Lower lobe of right lung (tissue), 2 donors: ENCODE measurements at regions not wholly inside any gene's neighbourhood (a gene's known extent, or its start where the extent isn't known, plus 50 kb on each side); places are given as distances from the start of the nearest gene placed in this dataset.

Source experiments
- ATAC-seq, 2 donors: fragments of 200-7000 bp; cut with Tn5 transposase; one replicate each; pipeline ENCODE4 v1.9.1; 2020 to 2022; ENCODE audit warnings: mild to moderate bottlenecking in 2 of 2, moderate library complexity in 2 of 2
- DNase-seq: peaks from one replicate; pipeline ENCODE4 v3.0.0-alpha.2; 2020
- H3K27ac ChIP-seq: fragments of 200-600 bp; one replicate; pipeline ENCODE4 v1.8.0; 2022
- H3K27me3 ChIP-seq: fragments of 200-600 bp; one replicate; pipeline ENCODE4 v1.8.0; 2022; ENCODE audit warnings: low read depth
- H3K36me3 ChIP-seq: fragments of 200-600 bp; one replicate; pipeline ENCODE4 v1.8.0; 2022; ENCODE audit warnings: mild to moderate bottlenecking
- H3K4me1 ChIP-seq: fragments of 200-600 bp; one replicate; pipeline ENCODE4 v1.8.0; 2022
- H3K4me3 ChIP-seq: fragments of 200-600 bp; one replicate; pipeline ENCODE4 v1.8.0; 2022; ENCODE audit warnings: mild to moderate bottlenecking
- H3K9me3 ChIP-seq: fragments of 200-600 bp; one replicate; pipeline ENCODE4 v1.8.0; 2022
- intact Hi-C: fragments of 100-400 bp; cut with DNase I; formaldehyde crosslinking; loops from one replicate; pipeline ENCODE4 v1.11.0; 2022
- TF ChIP-seq, protein P1 (sequence below): fragments of 200-600 bp; IDR thresholded peaks from one replicate; pipeline ENCODE4 v1.8.0; 2022; ENCODE audit warnings: antibody characterized with exemption, mild to moderate bottlenecking
- donor health status: DM: no; HTN: yes; CAD: no; lungs with severe emphysema.

DNA sequence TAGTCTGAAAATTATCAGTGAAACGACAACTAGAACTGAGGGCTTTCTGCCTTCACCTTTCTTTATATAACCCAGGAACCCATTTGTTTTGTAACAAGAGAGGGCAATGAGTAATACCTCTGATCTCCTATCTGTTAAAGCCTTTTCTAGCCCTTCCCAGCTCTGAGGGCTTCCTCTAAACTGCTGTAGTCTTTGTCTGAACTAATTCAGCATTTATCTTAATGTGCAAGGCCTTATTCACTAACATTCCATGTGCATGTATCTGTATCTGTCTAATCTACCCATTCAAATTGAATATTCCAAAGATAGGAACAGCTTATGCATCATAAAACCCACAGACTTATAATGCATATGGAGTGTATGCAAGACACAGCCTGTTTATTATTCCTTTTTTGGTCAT is 167.1 kb downstream of the LYPLAL1 start:
- no peak overlapping the region for H3K27ac ChIP-seq
- no peaks in the 10 kb centered on the region for H3K4me1 ChIP-seq
- intact Hi-C loops, result no loop called here
- TF ChIP-seq, protein P1, sequence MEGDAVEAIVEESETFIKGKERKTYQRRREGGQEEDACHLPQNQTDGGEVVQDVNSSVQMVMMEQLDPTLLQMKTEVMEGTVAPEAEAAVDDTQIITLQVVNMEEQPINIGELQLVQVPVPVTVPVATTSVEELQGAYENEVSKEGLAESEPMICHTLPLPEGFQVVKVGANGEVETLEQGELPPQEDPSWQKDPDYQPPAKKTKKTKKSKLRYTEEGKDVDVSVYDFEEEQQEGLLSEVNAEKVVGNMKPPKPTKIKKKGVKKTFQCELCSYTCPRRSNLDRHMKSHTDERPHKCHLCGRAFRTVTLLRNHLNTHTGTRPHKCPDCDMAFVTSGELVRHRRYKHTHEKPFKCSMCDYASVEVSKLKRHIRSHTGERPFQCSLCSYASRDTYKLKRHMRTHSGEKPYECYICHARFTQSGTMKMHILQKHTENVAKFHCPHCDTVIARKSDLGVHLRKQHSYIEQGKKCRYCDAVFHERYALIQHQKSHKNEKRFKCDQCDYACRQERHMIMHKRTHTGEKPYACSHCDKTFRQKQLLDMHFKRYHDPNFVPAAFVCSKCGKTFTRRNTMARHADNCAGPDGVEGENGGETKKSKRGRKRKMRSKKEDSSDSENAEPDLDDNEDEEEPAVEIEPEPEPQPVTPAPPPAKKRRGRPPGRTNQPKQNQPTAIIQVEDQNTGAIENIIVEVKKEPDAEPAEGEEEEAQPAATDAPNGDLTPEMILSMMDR, result no peak
- H3K36me3 ChIP-seq, result no peaks in the 10 kb centered on the region
- no peak for ATAC-seq
- H3K9me3 ChIP-seq, result peaks cover 3% of the 10 kb centered on the region
- no peaks in the 10 kb centered on the region for H3K27me3 ChIP-seq
- DNase-seq, result no peak
- H3K4me3 ChIP-seq, result no peak overlapping the region

DNA sequence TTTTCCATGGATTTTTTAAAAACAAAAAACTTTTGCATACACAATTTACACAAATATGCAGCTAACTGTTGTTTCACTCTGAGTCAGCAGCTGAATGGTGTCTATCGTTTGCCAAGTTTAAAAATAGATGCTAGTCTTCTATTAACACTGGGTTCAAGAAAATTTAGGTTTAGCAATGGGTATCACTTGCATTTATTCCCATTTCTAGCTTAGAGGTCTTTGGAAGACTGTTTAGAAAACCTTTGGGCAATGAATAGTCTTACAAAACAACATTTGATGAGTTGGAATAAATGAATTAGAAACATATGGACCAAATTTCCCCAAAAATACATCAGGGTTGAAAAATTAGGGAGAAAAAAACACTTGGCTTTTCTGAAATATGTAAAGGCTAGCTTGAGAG is 165.8 kb downstream of the LYPLAL1 start:
- no peak for DNase-seq
- Histone ChIP-seq H3K9me3 (no peaks in the 10 kb centered on the region), H3K4me1 (no peaks in the 10 kb centered on the region), H3K4me3 (no peak overlapping the region), H3K27ac (no peak overlapping the region), H3K27me3 (no peaks in the 10 kb centered on the region), H3K36me3 (no peaks in the 10 kb centered on the region)
- no peak for ATAC-seq
- TF ChIP-seq, protein P1, result no peak
- intact Hi-C loops, result no loop called here

DNA sequence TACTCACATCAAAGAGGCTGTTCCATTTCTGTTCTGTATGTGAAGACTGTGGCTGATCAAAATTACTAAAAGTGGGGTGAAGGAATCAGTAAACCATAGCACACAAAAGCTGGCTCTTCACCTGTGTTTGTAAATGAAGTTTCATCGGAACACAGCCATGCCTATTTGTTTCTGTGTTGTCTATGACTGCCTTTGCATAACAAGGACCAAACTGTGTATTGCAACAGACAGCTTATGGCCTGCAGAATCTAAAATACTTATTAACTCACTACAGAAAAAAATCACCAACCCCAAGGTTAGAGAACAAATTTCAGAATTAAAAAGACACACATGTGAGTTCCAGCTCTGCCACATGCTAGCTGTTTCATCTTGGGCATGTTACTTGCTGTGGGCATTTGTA is 163.9 kb downstream of the LYPLAL1 start:
- ATAC-seq (no peak), DNase-seq (no peak)
- Histone ChIP-seq H3K27me3 (no peaks in the 10 kb centered on the region), H3K36me3 (no peaks in the 10 kb centered on the region), H3K9me3 (no peaks in the 10 kb centered on the region), H3K4me3 (no peak overlapping the region), H3K27ac (no peak overlapping the region), H3K4me1 (no peaks in the 10 kb centered on the region)
- intact Hi-C loops, result no loop called here
- TF ChIP-seq, protein P1, result no peak

DNA sequence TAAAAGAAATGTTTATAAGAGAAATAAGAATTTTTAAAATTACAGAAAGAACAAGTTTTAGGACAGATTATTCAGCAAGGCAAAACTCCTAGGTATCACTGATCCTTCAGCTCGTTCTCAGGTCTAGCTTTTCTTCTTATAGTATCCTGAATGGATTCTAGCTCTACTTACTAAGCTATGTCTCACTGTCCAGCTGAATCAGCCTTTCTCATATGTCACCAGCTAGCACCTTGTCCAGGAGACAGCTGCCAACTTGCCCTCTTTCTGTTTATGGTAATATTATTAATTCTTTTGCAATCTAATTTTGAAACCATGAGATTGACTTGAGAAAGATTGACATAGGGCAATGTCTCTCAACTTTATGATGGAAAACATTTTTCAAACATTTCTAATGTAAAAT is 159.9 kb downstream of the LYPLAL1 start:
- H3K36me3 ChIP-seq, result no peaks in the 10 kb centered on the region
- no peaks in the 10 kb centered on the region for H3K4me1 ChIP-seq

DNA sequence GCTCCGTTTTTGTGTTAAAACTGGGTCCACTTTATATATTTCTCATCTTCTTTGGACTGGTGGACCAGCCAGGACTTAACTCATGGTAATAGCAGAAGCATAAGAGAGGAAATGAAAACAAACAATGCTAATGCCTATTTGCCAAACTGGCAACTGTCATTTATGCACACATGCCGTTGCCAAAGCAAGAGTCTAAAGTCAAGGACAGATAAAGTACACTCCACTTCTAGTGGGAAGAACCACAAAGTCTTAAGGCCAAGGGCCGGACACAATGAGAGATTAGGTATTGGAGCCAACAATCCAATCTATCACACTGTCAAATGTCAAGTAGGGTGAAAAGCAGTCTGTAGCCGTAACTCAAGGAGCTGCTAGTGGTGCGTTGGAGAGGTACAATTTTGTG is 157.7 kb downstream of the LYPLAL1 start:
- ATAC-seq (peak; percentile 33 to 51), DNase-seq (no peak)
- H3K9me3 ChIP-seq, result no peaks in the 10 kb centered on the region
- H3K27ac ChIP-seq, result no peak overlapping the region
- intact Hi-C loops, result no loop called here
- no peaks in the 10 kb centered on the region for H3K36me3 ChIP-seq
- TF ChIP-seq, protein P1, result no peak
- H3K27me3 ChIP-seq, result no peaks in the 10 kb centered on the region
- no peak overlapping the region for H3K4me3 ChIP-seq
- H3K4me1 ChIP-seq, result no peaks in the 10 kb centered on the region

More for the DNA sequence above, 159.9 kb downstream of the LYPLAL1 start:
- H3K4me3 ChIP-seq, result no peak overlapping the region
- TF ChIP-seq, protein P1, result no peak
- H3K9me3 ChIP-seq, result no peaks in the 10 kb centered on the region
- no peak for DNase-seq
- H3K27ac ChIP-seq, result no peak overlapping the region
- intact Hi-C loops, result no loop called here
- ATAC-seq, result no peak
- H3K27me3 ChIP-seq, result no peaks in the 10 kb centered on the region

DNA sequence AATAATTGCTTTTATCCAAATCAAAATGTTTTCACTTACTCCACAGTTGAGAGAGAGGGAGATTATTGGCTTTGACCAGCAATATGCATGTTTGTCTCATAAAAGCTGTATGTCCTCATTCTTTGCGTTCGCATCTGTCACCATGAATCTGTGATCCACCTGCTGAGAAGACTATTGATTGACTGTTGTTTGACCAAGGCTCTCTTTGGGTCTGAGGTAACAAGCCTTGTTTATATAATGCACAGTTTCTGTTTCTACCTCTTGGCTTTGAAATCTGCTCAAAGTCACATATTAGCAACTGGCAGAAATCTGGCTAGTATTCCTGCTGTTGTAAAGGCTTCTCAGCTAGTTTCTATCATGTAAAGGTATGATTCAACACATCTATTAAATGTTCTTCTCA is 157.0 kb downstream of the LYPLAL1 start:
- TF ChIP-seq, protein P1, result no peak

More for the DNA sequence above, 157.0 kb downstream of the LYPLAL1 start:
- Histone ChIP-seq H3K4me3 (no peak overlapping the region), H3K27ac (no peak overlapping the region), H3K4me1 (no peaks in the 10 kb centered on the region), H3K36me3 (no peaks in the 10 kb centered on the region), H3K9me3 (no peaks in the 10 kb centered on the region), H3K27me3 (no peaks in the 10 kb centered on the region)
- no peak for DNase-seq
- intact Hi-C loops, result no loop called here
- no peak for ATAC-seq
